Bronchial epithelial cell (primary cell): ENCODE measurements at regions not wholly inside any gene's neighbourhood (a gene's known extent, or its start where the extent isn't known, plus 50 kb on each side); places are given as distances from the start of the nearest gene placed in this dataset.
A peak's percentile ranks its signal among the peaks of the same experiment; 100 is the strongest.
"Not testable (repeated sequence)": the region's sequence is repeated elsewhere in the genome, so short reads cannot be mapped to it uniquely, and the experiment has no call there.

Experiments used
- DNase-seq: peaks from one replicate; pipeline ENCODE4 v3.0.0-alpha.2; 2010; ENCODE audit warnings: low read depth
- FAIRE-seq: peaks from 2 replicates; lab custom pipeline; 2011; peaks lifted over from hg19 to GRCh38; lab: Jason Lieb, UNC
- H3K27me3 ChIP-seq: 2 replicates; pipeline ENCODE4 v1.5.1; 2011; ENCODE audit warnings: low read length; ENCODE audit not compliant: control insufficient read depth, insufficient read depth
- H3K36me3 ChIP-seq: 2 replicates; pipeline ENCODE4 v1.5.1; 2011; ENCODE audit warnings: low read length; ENCODE audit not compliant: control insufficient read depth, insufficient read depth
- H3K4me3 ChIP-seq: 2 replicates; pipeline ENCODE4 v1.5.1; 2011; ENCODE audit warnings: mild to moderate bottlenecking, low read depth, low read length, control low read depth
- CTCF ChIP-seq: IDR thresholded peaks from 2 replicates; pipeline ENCODE4 v1.5.1; 2011; ENCODE audit warnings: mild to moderate bottlenecking, moderate library complexity, low read length, control low read depth, inconsistent platforms; ENCODE audit not compliant: insufficient read depth, severe bottlenecking

DNA sequence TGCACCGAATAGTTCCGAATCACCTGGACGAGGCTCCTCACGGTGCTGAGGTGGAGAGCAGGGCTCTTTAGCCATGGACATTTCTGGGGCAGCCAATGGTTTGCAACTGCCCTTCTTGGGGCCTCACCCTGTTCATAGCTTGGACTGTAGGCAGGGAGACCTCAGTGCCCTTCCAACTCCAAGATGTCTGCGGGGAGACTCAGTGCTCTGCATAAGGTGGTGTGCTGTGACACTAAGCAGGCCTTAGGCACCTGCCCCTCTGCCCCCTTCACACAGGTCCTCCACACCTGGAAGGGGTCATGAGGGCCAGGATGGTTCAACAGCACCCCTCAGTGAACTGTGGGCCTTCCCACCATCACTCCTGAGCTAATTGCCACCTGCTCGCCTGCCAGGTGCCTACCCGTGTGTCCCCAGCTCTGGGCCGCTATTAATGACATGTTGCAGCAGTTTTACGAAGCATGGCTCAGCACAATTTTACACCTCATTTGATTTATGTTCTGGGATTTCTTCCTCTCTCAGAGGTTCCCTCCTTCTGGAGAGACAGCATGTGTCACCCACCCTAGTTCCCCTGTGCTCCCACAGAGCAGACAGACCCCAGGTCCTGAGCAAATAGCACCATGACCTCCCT lies 101.2 kb upstream of the SMAD3 start:
- H3K4me3 ChIP-seq, result no peak overlapping the region
- DNase-seq (no peak), FAIRE-seq (no peak)
- H3K27me3 ChIP-seq, result no peaks in the 10 kb centered on the region
- no peaks in the 10 kb centered on the region for H3K36me3 ChIP-seq
- TF ChIP-seq CTCF, result no peak

DNA sequence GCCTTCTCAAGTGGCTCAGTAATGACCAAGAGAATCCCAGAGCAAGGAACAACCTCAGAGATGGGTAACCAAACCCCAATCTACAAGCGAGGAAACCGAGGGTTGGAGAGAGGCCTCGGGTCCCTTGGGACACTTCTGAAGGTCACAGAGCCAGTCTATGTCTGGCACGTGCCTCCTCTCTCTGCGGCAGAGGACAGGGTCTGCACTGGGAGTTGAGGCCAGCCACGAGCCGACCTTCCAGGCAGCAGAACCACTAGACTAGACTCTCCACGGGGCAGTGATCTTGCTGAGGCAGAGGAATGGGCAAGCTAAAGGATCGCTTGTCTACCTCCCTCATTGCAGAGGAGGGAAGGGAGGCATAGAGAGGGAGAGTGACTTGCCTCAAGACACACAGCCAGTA lies 100.6 kb upstream of the SMAD3 start:
- DNase-seq (no peak), FAIRE-seq (no peak)
- H3K27me3 ChIP-seq, result no peaks in the 10 kb centered on the region
- H3K4me3 ChIP-seq, result no peak overlapping the region
- H3K36me3 ChIP-seq, result no peaks in the 10 kb centered on the region
- no peak for TF ChIP-seq CTCF

DNA sequence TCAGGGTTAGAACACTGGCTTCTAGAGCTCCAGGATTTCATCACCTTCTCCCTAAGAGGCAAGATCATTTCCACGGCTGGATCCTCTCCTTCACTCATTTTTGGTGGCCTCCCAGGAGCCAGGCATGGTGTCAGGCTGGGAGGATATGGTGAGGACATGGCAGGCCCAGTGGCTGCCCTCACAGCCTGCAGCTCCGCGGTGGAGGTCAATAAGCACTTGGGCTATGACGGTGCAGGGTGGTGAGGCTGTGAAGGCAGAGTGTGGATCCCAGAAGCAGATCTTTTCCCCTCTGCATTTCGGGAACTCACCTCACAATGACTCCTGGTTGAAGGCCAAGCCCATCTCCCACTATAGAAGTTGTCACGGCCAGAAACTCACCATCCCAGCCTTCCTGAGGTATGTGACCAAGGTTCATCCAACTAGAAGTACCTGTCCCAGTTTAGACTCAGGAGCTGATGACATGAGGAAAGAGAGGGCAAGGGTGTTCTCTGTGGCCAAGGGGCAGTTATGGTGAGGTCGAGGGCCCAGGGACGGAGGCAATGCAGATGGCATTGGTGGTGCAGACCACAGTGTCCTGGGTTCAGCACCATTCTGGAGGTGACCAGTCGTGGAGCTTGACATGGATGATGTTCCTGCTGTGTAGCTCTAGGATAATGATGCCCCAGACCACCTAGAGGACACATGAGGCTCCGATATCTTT lies 100.1 kb upstream of the SMAD3 start:
- DNase-seq, result no peak
- no peak overlapping the region for H3K4me3 ChIP-seq
- no peak for FAIRE-seq
- TF ChIP-seq CTCF, result no peak
- no peaks in the 10 kb centered on the region for H3K36me3 ChIP-seq
- no peaks in the 10 kb centered on the region for H3K27me3 ChIP-seq

DNA sequence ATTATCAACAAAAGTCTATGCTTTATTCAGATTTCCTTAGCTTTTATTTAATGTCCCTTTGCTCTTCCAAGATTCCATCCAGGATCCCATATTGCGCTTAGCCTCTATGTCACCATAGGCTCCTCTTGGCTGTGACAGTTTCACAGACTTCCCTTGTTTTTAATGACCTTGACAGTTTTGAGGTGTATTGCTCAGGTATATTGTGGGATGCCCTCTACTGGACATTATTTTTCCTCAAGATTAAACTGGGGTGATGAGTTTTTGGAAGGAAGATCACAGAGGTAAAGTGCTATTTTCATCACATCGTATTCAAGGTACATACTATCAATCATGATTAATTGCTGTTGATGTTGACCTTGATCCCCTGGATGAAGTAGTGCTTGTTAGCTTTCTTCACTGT lies 99.1 kb upstream of the SMAD3 start:
- Histone ChIP-seq H3K27me3 (no peaks in the 10 kb centered on the region), H3K4me3 (no peak overlapping the region), H3K36me3 (no peaks in the 10 kb centered on the region)
- FAIRE-seq (no peak), DNase-seq (peak; percentile 39)
- TF ChIP-seq CTCF, result peak; percentile 37

GRCh38 chr15:66968806-66969596 lies 96.4 kb upstream of the SMAD3 start:
- no peak for FAIRE-seq
- Histone ChIP-seq H3K4me3 (no peak overlapping the region), H3K36me3 (no peaks in the 10 kb centered on the region), H3K27me3 (no peaks in the 10 kb centered on the region)
- TF ChIP-seq CTCF, result no peak
- DNase-seq, result no peak

DNA sequence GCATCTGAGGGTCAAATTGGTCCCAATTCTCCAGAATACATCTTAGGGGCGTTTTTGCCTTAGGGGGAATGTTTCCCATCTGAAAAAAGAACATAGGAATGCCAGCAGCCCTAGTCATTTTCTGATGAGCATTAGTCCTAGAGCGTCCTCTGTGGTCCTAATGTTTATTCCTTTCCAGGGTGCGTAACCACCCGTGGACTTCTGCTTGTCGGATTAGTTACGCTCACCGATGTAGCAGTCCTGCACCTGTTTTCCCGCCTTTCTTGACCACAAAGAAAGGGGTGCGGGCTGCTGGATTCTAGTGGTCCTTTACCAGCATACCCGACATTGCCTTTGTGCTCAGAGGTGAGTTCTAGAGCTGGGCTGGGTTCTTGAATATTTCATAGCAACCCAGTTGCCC lies 91.3 kb upstream of the SMAD3 start:
- H3K36me3 ChIP-seq, H3K4me3 ChIP-seq, FAIRE-seq, DNase-seq, H3K27me3 ChIP-seq: not testable (repeated sequence)

GRCh38 chr15:66976106-66976640 lies 89.2 kb upstream of the SMAD3 start:
- not testable (repeated sequence) for FAIRE-seq, H3K36me3 ChIP-seq, H3K27me3 ChIP-seq, DNase-seq, H3K4me3 ChIP-seq

DNA sequence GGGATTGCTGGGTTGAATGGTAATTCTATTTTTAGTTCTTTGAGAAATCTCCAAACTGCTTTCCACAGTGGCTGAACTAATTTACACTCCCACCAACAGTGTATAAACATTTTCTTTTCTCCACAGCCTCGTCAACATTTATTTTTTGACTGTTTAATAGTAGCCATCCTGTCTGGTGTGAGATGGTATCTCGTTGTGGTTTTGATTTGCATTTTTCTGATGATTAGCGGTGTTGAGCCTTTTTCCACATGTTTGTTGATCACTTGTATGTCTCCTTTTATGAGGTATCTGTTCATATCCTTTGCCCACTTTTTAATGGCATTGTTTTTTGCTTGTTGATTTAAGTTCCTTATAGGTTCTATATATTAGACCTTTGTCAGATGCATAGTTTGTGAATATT lies 85.1 kb upstream of the SMAD3 start:
- not testable (repeated sequence) for DNase-seq, H3K27me3 ChIP-seq, H3K36me3 ChIP-seq, H3K4me3 ChIP-seq, FAIRE-seq
